ENCODE measurements at regions not wholly inside any gene's neighbourhood (a gene's known extent, or its start where the extent isn't known, plus 50 kb on each side); places are given as distances from the start of the nearest gene placed in this dataset.

- no peaks in the 10 kb centered on the region for H3K36me3 ChIP-seq (ENCODE audit: insufficient read depth, low read length)
- no peak for TF ChIP-seq EZH2phosphoT487 (IDR thresholded peaks at IDR 0.05; ENCODE audit: borderline replicate concordance)
- TF ChIP-seq CTCF (conservative IDR thresholded peaks at IDR 0.05; ENCODE audit: low read length): no peak
- H3K4me3 ChIP-seq (ENCODE audit: low read length, poor library complexity, severe bottlenecking): no peak overlapping the region
- H3K4me1 ChIP-seq (ENCODE audit: insufficient read depth, low read length, poor library complexity, severe bottlenecking): no peaks in the 10 kb centered on the region
- no peaks in the 10 kb centered on the region for H3K9me2 ChIP-seq (replicated peaks; ENCODE audit: low read depth, low read length)
- H4K20me1 ChIP-seq (ENCODE audit: insufficient read depth, low read length, poor library complexity, severe bottlenecking): no peaks in the 10 kb centered on the region
- no peaks in the 10 kb centered on the region for H3K79me2 ChIP-seq (ENCODE audit: insufficient read depth, low read length)
- H3K9me3 ChIP-seq (ENCODE audit: insufficient read depth, low read depth, low read length): no peaks in the 10 kb centered on the region
- H2AFZ ChIP-seq (ENCODE audit: low read length): no peak overlapping the region
- H3F3A ChIP-seq (ENCODE audit: low read depth): no peaks in the 10 kb centered on the region
- no peak overlapping the region for H3K9ac ChIP-seq (ENCODE audit: low read depth, low read length, poor library complexity, severe bottlenecking)
- H3K27me3 ChIP-seq (ENCODE audit: insufficient read depth, low read length, poor library complexity, severe bottlenecking): no peaks in the 10 kb centered on the region
- H3K4me2 ChIP-seq (ENCODE audit: low read depth, low read length, poor library complexity, severe bottlenecking): no peak overlapping the region
Measured at GRCh38 chr10:112002206-112002605, 181.4 kb downstream of the GPAM start.

- Histone ChIP-seq H3K9ac (ENCODE audit: low read depth, low read length, poor library complexity, severe bottlenecking) (no peak overlapping the region), H3K4me3 (ENCODE audit: low read length, poor library complexity, severe bottlenecking) (no peak overlapping the region), H3K9me3 (ENCODE audit: insufficient read depth, low read depth, low read length) (no peaks in the 10 kb centered on the region), H4K20me1 (ENCODE audit: insufficient read depth, low read length, poor library complexity, severe bottlenecking) (no peaks in the 10 kb centered on the region), H2AFZ (ENCODE audit: low read length) (no peak overlapping the region), H3K4me2 (ENCODE audit: low read depth, low read length, poor library complexity, severe bottlenecking) (no peak overlapping the region), H3K36me3 (ENCODE audit: insufficient read depth, low read length) (no peaks in the 10 kb centered on the region), H3K27me3 (ENCODE audit: insufficient read depth, low read length, poor library complexity, severe bottlenecking) (no peaks in the 10 kb centered on the region), H3K4me1 (ENCODE audit: insufficient read depth, low read length, poor library complexity, severe bottlenecking) (no peaks in the 10 kb centered on the region), H3K79me2 (ENCODE audit: insufficient read depth, low read length) (no peaks in the 10 kb centered on the region), H3K9me2 (replicated peaks; ENCODE audit: low read depth, low read length) (no peaks in the 10 kb centered on the region), H3F3A (ENCODE audit: low read depth) (no peaks in the 10 kb centered on the region)
- TF ChIP-seq CTCF (conservative IDR thresholded peaks at IDR 0.05; ENCODE audit: low read length) (no peak), EZH2phosphoT487 (IDR thresholded peaks at IDR 0.05; ENCODE audit: borderline replicate concordance) (no peak)
Measured at GRCh38 chr10:112004075-112004474, 179.5 kb downstream of the GPAM start.

- Histone ChIP-seq H3K36me3 (ENCODE audit: insufficient read depth, low read length) (no peaks in the 10 kb centered on the region), H3K9ac (ENCODE audit: low read depth, low read length, poor library complexity, severe bottlenecking) (no peak overlapping the region), H3K9me2 (replicated peaks; ENCODE audit: low read depth, low read length) (no peaks in the 10 kb centered on the region), H3K4me2 (ENCODE audit: low read depth, low read length, poor library complexity, severe bottlenecking) (no peak overlapping the region), H3K4me3 (ENCODE audit: low read length, poor library complexity, severe bottlenecking) (no peak overlapping the region), H3K9me3 (ENCODE audit: insufficient read depth, low read depth, low read length) (no peaks in the 10 kb centered on the region), H3K27me3 (ENCODE audit: insufficient read depth, low read length, poor library complexity, severe bottlenecking) (no peaks in the 10 kb centered on the region), H3K4me1 (ENCODE audit: insufficient read depth, low read length, poor library complexity, severe bottlenecking) (no peaks in the 10 kb centered on the region), H4K20me1 (ENCODE audit: insufficient read depth, low read length, poor library complexity, severe bottlenecking) (no peaks in the 10 kb centered on the region), H3F3A (ENCODE audit: low read depth) (no peaks in the 10 kb centered on the region), H3K79me2 (ENCODE audit: insufficient read depth, low read length) (no peaks in the 10 kb centered on the region), H2AFZ (ENCODE audit: low read length) (no peak overlapping the region)
- TF ChIP-seq EZH2phosphoT487 (IDR thresholded peaks at IDR 0.05; ENCODE audit: borderline replicate concordance) (no peak), CTCF (conservative IDR thresholded peaks at IDR 0.05; ENCODE audit: low read length) (no peak)
Measured at GRCh38 chr10:112005044-112005443, 178.5 kb downstream of the GPAM start.

Measured in Loucy (cell line).